GM12874 (cell line): ENCODE measurements at regions not wholly inside any gene's neighbourhood (a gene's known extent, or its start where the extent isn't known, plus 50 kb on each side); places are given as distances from the start of the nearest gene placed in this dataset.

Experiments
- CTCF ChIP-seq: IDR thresholded peaks from 2 replicates; pipeline ENCODE4 v1.5.1; 2011; ENCODE audit warnings: low read depth, mild to moderate bottlenecking, control low read depth, low read length, moderate library complexity; ENCODE audit not compliant: insufficient read depth

GRCh38 chr14:34168656-34169055 is 217.8 kb upstream of the EGLN3 start:
- no peak for TF ChIP-seq CTCF

GRCh38 chr14:34165847-34166350 is 215.0 kb upstream of the EGLN3 start:
- no peak for TF ChIP-seq CTCF

GRCh38 chr14:34164162-34164864 is 213.4 kb upstream of the EGLN3 start:
- no peak for TF ChIP-seq CTCF

- no peak for TF ChIP-seq CTCF
Observed at GRCh38 chr14:34161351-34162082, 210.6 kb upstream of the EGLN3 start.

GRCh38 chr14:34160619-34161018 is 209.7 kb upstream of the EGLN3 start:
- TF ChIP-seq CTCF: no peak

GRCh38 chr14:34157651-34158050 is 206.8 kb upstream of the EGLN3 start:
- no peak for TF ChIP-seq CTCF

- TF ChIP-seq CTCF: no peak
Observed at GRCh38 chr14:34147461-34147860, 196.6 kb upstream of the EGLN3 start.
